Mesenchymal stem cell (in vitro differentiated cells and primary cell): ENCODE measurements at regions not wholly inside any gene's neighbourhood (a gene's known extent, or its start where the extent isn't known, plus 50 kb on each side); places are given as distances from the start of the nearest gene placed in this dataset.
A peak's percentile ranks its signal among the peaks of the same experiment; 100 is the strongest.

Experiments used
- DNase-seq: peaks from one replicate; pipeline ENCODE4 v3.0.0-alpha.2; 2013
- H2AFZ ChIP-seq: one replicate; pipeline ENCODE4 v1.6.1; 2013; ENCODE audit warnings: low read depth, mild to moderate bottlenecking, control low read depth, inconsistent platforms, low read length, moderate library complexity
- H2AK5ac ChIP-seq: 2 replicates; pipeline ENCODE4 v1.6.1; 2013; ENCODE audit warnings: low read length, moderate library complexity, mild to moderate bottlenecking, inconsistent platforms; ENCODE audit not compliant: severe bottlenecking
- H2BK120ac ChIP-seq: one replicate; pipeline ENCODE4 v1.6.1; 2013; ENCODE audit warnings: low read depth, mild to moderate bottlenecking, inconsistent platforms, low read length, moderate library complexity
- H2BK12ac ChIP-seq, 2 experiments: one replicate each; pipeline ENCODE4 v1.6.1; 2013; ENCODE audit warnings: inconsistent platforms in 2 of 2, low read length in 2 of 2, mild to moderate bottlenecking in 2 of 2, moderate library complexity in 2 of 2, control low read depth in 1 of 2
- H2BK15ac ChIP-seq: one replicate; pipeline ENCODE4 v1.6.1; 2013; ENCODE audit warnings: mild to moderate bottlenecking, low read depth, inconsistent platforms; ENCODE audit not compliant: poor library complexity, severe bottlenecking
- H2BK5ac ChIP-seq: 2 replicates; pipeline ENCODE4 v1.6.1; 2013; ENCODE audit warnings: low read depth, mild to moderate bottlenecking, low read length, control low read depth, inconsistent platforms; ENCODE audit not compliant: poor library complexity, severe bottlenecking
- H3K14ac ChIP-seq, 2 experiments: one replicate each; pipeline ENCODE4 v1.6.1; 2013; ENCODE audit warnings: inconsistent platforms in 2 of 2, low read length in 2 of 2, control low read depth in 1 of 2, mild to moderate bottlenecking in 1 of 2, moderate library complexity in 1 of 2
- H3K18ac ChIP-seq, 2 experiments: one replicate each; pipeline ENCODE4 v1.6.1; 2013; ENCODE audit warnings: inconsistent platforms in 2 of 2, low read length in 2 of 2, control low read depth in 1 of 2, low read depth in 1 of 2, mild to moderate bottlenecking in 1 of 2
- H3K23ac ChIP-seq, 2 experiments: one replicate each; pipeline ENCODE4 v1.6.1; 2013; ENCODE audit warnings: inconsistent platforms in 2 of 2, low read length in 2 of 2, mild to moderate bottlenecking in 2 of 2, moderate library complexity in 2 of 2, control low read depth in 1 of 2
- H3K27ac ChIP-seq: 2 replicates; pipeline ENCODE4 v1.5.1; 2013; ENCODE audit warnings: mild to moderate bottlenecking, moderate library complexity, low read length, control low read depth, inconsistent platforms; ENCODE audit not compliant: poor library complexity, severe bottlenecking
- H3K27me3 ChIP-seq, 2 experiments: 2 replicates each; pipeline versions ENCODE4 v1.6.1 to v1.7.0; 2013; ENCODE audit warnings: low read length in 2 of 2, mild to moderate bottlenecking in 2 of 2, moderate library complexity in 2 of 2, control low read depth in 1 of 2, inconsistent platforms in 1 of 2; ENCODE audit not compliant: control insufficient read depth in 1 of 2, insufficient read depth in 1 of 2
- H3K36me3 ChIP-seq, 2 experiments: 2 replicates each; pipeline versions ENCODE4 v1.6.1 to v1.7.0; 2013; ENCODE audit warnings: low read length in 2 of 2, control low read depth in 1 of 2, inconsistent platforms in 1 of 2, low read depth in 1 of 2, mild to moderate bottlenecking in 1 of 2; ENCODE audit not compliant: insufficient read depth in 2 of 2, control insufficient read depth in 1 of 2
- H3K4ac ChIP-seq, 2 experiments: one replicate each; pipeline ENCODE4 v1.6.1; 2013; ENCODE audit warnings: inconsistent platforms in 2 of 2, low read length in 2 of 2, mild to moderate bottlenecking in 2 of 2, moderate library complexity in 2 of 2, control low read depth in 1 of 2, low read depth in 1 of 2
- H3K4me1 ChIP-seq: 2 replicates; pipeline ENCODE4 v1.6.1; 2013; ENCODE audit warnings: low read depth, low read length, control low read depth; ENCODE audit not compliant: control insufficient read depth, insufficient read depth
- H3K4me2 ChIP-seq: 2 replicates; pipeline ENCODE4 v1.6.1; 2013; ENCODE audit warnings: low read length, mild to moderate bottlenecking, inconsistent platforms; ENCODE audit not compliant: poor library complexity, severe bottlenecking
- H3K4me3 ChIP-seq, 2 experiments: 2 replicates each; pipeline versions ENCODE4 v1.5.1 to v1.7.0; 2013; ENCODE audit warnings: low read length in 2 of 2, mild to moderate bottlenecking in 2 of 2, control low read depth in 1 of 2, low read depth in 1 of 2; ENCODE audit not compliant: insufficient read depth in 1 of 2
- H3K79me1 ChIP-seq: replicated peaks from 2 replicates; pipeline ENCODE4 v1.6.1; 2013; ENCODE audit warnings: mild to moderate bottlenecking, control low read depth, low read length, inconsistent platforms; ENCODE audit not compliant: poor library complexity, severe bottlenecking
- H3K9ac ChIP-seq: 2 replicates; pipeline ENCODE4 v1.7.0; 2013; ENCODE audit warnings: mild to moderate bottlenecking, low read length, moderate library complexity
- H3K9me3 ChIP-seq: 2 replicates; pipeline ENCODE4 v1.7.0; 2013; ENCODE audit warnings: mild to moderate bottlenecking, low read length; ENCODE audit not compliant: control insufficient read depth
- H4K8ac ChIP-seq: one replicate; pipeline ENCODE4 v1.6.1; 2013; ENCODE audit warnings: inconsistent platforms, mild to moderate bottlenecking, low read length, moderate library complexity
- H4K91ac ChIP-seq: one replicate; pipeline ENCODE4 v1.6.1; 2013; ENCODE audit warnings: mild to moderate bottlenecking, low read length, inconsistent platforms
- WGBS: methylation state at CpG from one replicate; pipeline ENCODE4 v1.1.7; 2013; ENCODE audit warnings: mixed read lengths; 5-methylcytosine and 5-hydroxymethylcytosine counted together

GRCh38 chr1:57621776-57622175, 197.9 kb upstream of the DAB1 start:
- DNase-seq, result no peak
- Histone ChIP-seq H2BK120ac (no peak overlapping the region), H3K27me3 (no peaks in the 10 kb centered on the region), H3K4me2 (no peak overlapping the region), H3K79me1 (no peaks in the 10 kb centered on the region), H2AFZ (no peak overlapping the region), H3K4me3 (no peak overlapping the region), H3K23ac (no peak overlapping the region), H3K18ac (no peak overlapping the region), H4K91ac (no peak overlapping the region), H3K14ac (no peak overlapping the region), H2AK5ac (no peak overlapping the region), H4K8ac (no peak overlapping the region), H3K27ac (no peak overlapping the region), H2BK12ac (no peak overlapping the region), H3K9ac (no peak overlapping the region), H3K4me1 (no peaks in the 10 kb centered on the region), H2BK15ac (no peak overlapping the region), H3K36me3 (no peaks in the 10 kb centered on the region), H3K4ac (no peak overlapping the region), H3K9me3 (no peaks in the 10 kb centered on the region), H2BK5ac (no peak overlapping the region)
- no CpG with 5 or more reads among the region's 1 CpG for WGBS

DNA sequence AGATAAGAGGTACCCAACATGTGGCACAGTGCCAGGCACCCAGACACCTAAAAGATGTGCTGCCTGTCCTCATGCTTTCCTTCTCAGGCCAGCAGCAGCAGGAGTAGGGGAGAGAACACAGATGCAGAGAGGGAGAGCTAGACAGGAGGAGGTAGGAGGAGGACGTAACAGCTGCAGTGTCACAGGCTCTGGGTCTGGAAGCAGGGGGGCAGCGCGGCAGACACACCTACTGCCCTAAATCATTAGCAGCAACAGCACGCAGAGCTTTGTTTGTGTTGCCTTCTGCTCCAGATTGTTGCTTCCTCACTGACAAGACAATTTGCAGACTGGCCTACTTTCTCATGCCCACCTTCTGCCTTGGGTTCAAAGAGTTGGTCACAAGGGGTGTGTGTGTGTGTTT, 196.7 kb upstream of the DAB1 start:
- Histone ChIP-seq H2AK5ac (no peak overlapping the region), H3K9me3 (no peaks in the 10 kb centered on the region), H3K18ac (no peak overlapping the region), H3K4me3 (no peak overlapping the region), H2BK12ac (no peak overlapping the region), H3K27me3 (no peaks in the 10 kb centered on the region), H3K9ac (no peak overlapping the region), H3K14ac (peak overlapping the region in 1 of 2 experiments; percentile 58), H2BK120ac (no peak overlapping the region), H3K79me1 (no peaks in the 10 kb centered on the region), H4K91ac (no peak overlapping the region), H3K4ac (no peak overlapping the region), H2BK15ac (no peak overlapping the region), H3K27ac (no peak overlapping the region), H3K4me1 (no peaks in the 10 kb centered on the region), H4K8ac (no peak overlapping the region), H3K36me3 (no peaks in the 10 kb centered on the region), H2BK5ac (no peak overlapping the region), H3K4me2 (no peak overlapping the region), H3K23ac (no peak overlapping the region), H2AFZ (no peak overlapping the region)
- WGBS, result 15% methylated on average over 4 of the region's 4 CpGs
- DNase-seq, result no peak

- no peak overlapping the region for H2AK5ac ChIP-seq
- 94% methylated on average over 4 of the region's 4 CpGs for WGBS
- no peak for DNase-seq
Measured at GRCh38 chr1:57616921-57617320, 193.1 kb upstream of the DAB1 start.

GRCh38 chr1:57615956-57616355, 192.1 kb upstream of the DAB1 start:
- H2BK12ac ChIP-seq, result no peak overlapping the region
- H3K4me3 ChIP-seq, result no peak overlapping the region
- no peak overlapping the region for H2BK5ac ChIP-seq
- no peak overlapping the region for H3K18ac ChIP-seq
- no peaks in the 10 kb centered on the region for H3K9me3 ChIP-seq
- no peak overlapping the region for H3K27ac ChIP-seq
- H3K23ac ChIP-seq, result no peak overlapping the region
- no peak overlapping the region for H3K4ac ChIP-seq
- no peak overlapping the region for H4K8ac ChIP-seq
- H3K4me2 ChIP-seq, result no peak overlapping the region
- no peak overlapping the region for H3K9ac ChIP-seq
- no peak overlapping the region for H2BK120ac ChIP-seq
- H3K14ac ChIP-seq, result no peak overlapping the region
- H3K36me3 ChIP-seq, result no peaks in the 10 kb centered on the region
- 68% methylated on average over 3 of the region's 4 CpGs for WGBS
- no peak for DNase-seq
- no peaks in the 10 kb centered on the region for H3K4me1 ChIP-seq
- H3K27me3 ChIP-seq, result no peaks in the 10 kb centered on the region
- no peak overlapping the region for H2AK5ac ChIP-seq
- H3K79me1 ChIP-seq, result no peaks in the 10 kb centered on the region
- no peak overlapping the region for H2BK15ac ChIP-seq
- no peak overlapping the region for H2AFZ ChIP-seq
- no peak overlapping the region for H4K91ac ChIP-seq

More at GRCh38 chr1:57616921-57617320, 193.1 kb upstream of the DAB1 start:
- Histone ChIP-seq H3K14ac (peak overlapping the region in 1 of 2 experiments; percentile 35), H3K4me2 (no peak overlapping the region), H3K18ac (no peak overlapping the region), H3K79me1 (no peaks in the 10 kb centered on the region), H3K9me3 (no peaks in the 10 kb centered on the region), H3K27ac (no peak overlapping the region), H2BK15ac (no peak overlapping the region), H3K27me3 (no peaks in the 10 kb centered on the region), H3K4me1 (no peaks in the 10 kb centered on the region), H2BK120ac (no peak overlapping the region), H3K23ac (no peak overlapping the region), H3K4me3 (no peak overlapping the region), H3K4ac (no peak overlapping the region), H3K36me3 (no peaks in the 10 kb centered on the region), H2AFZ (no peak overlapping the region), H3K9ac (no peak overlapping the region), H4K8ac (no peak overlapping the region), H2BK5ac (no peak overlapping the region), H2BK12ac (no peak overlapping the region), H4K91ac (no peak overlapping the region)
